ENCODE measurements at regions not wholly inside any gene's neighbourhood (a gene's known extent, or its start where the extent isn't known, plus 50 kb on each side); places are given as distances from the start of the nearest gene placed in this dataset.

- Mint-ChIP-seq H3K27me3 (no peaks in the 10 kb centered on the region), H3K4me1 (ENCODE audit: low read depth) (peaks cover 40% of the 10 kb centered on the region), H3K4me3 (ENCODE audit: low read depth) (no peak overlapping the region), H3K9me3 (ENCODE audit: low read depth) (no peaks in the 10 kb centered on the region), H3K36me3 (ENCODE audit: insufficient read depth) (no peaks in the 10 kb centered on the region), H3K27ac (peak overlapping the region; percentile 62)
- TF ChIP-seq, protein P1, sequence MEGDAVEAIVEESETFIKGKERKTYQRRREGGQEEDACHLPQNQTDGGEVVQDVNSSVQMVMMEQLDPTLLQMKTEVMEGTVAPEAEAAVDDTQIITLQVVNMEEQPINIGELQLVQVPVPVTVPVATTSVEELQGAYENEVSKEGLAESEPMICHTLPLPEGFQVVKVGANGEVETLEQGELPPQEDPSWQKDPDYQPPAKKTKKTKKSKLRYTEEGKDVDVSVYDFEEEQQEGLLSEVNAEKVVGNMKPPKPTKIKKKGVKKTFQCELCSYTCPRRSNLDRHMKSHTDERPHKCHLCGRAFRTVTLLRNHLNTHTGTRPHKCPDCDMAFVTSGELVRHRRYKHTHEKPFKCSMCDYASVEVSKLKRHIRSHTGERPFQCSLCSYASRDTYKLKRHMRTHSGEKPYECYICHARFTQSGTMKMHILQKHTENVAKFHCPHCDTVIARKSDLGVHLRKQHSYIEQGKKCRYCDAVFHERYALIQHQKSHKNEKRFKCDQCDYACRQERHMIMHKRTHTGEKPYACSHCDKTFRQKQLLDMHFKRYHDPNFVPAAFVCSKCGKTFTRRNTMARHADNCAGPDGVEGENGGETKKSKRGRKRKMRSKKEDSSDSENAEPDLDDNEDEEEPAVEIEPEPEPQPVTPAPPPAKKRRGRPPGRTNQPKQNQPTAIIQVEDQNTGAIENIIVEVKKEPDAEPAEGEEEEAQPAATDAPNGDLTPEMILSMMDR (IDR thresholded peaks at IDR 0.05; ENCODE audit: unreplicated experiment) = no peak
- DNase-seq (ENCODE audit: low spot score, unreplicated experiment) = no peak
Observed at GRCh38 chr14:76958020-76958979, 70.2 kb downstream of the IRF2BPL start.

DNA sequence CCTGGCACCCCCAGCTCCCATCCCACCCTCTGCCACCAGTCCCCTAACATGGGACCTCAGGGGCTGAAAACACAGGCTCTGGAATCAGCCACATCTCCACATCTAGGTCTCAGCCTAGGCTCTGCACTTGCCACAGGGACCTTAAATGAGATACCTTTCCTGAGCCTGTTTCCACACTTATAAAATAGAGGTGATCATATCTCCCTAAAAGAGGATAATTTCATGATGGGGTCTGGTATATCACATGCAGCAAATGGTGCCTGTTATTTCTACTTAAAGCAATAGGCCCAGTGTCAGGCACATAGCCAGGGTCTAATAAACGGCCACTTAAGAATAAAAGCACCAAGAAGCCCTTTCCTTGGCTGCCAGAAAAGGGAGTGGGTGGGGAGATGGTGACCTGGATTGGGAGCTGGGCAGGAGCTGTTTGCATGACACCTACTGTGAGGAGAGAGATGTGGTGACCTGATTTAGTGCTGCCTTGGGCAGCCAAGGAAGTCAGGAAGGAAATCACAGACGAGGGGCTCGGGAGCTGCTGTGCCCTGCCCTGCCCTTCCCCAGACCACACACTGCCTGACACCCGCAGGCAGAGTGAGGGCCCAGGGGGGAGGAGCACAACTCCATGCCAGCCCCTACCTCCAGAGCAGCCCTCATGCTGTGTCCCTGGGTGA, 71.2 kb downstream of the IRF2BPL start:
- Mint-ChIP-seq H3K4me3 (ENCODE audit: low read depth) (no peak overlapping the region), H3K36me3 (ENCODE audit: insufficient read depth) (no peaks in the 10 kb centered on the region), H3K27me3 (no peaks in the 10 kb centered on the region), H3K4me1 (ENCODE audit: low read depth) (peaks cover 37% of the 10 kb centered on the region), H3K27ac (peak overlapping the region; percentile 64), H3K9me3 (ENCODE audit: low read depth) (no peaks in the 10 kb centered on the region)
- TF ChIP-seq, protein P1 (IDR thresholded peaks at IDR 0.05; ENCODE audit: unreplicated experiment) = no peak
- no peak for DNase-seq (ENCODE audit: low spot score, unreplicated experiment)

DNA sequence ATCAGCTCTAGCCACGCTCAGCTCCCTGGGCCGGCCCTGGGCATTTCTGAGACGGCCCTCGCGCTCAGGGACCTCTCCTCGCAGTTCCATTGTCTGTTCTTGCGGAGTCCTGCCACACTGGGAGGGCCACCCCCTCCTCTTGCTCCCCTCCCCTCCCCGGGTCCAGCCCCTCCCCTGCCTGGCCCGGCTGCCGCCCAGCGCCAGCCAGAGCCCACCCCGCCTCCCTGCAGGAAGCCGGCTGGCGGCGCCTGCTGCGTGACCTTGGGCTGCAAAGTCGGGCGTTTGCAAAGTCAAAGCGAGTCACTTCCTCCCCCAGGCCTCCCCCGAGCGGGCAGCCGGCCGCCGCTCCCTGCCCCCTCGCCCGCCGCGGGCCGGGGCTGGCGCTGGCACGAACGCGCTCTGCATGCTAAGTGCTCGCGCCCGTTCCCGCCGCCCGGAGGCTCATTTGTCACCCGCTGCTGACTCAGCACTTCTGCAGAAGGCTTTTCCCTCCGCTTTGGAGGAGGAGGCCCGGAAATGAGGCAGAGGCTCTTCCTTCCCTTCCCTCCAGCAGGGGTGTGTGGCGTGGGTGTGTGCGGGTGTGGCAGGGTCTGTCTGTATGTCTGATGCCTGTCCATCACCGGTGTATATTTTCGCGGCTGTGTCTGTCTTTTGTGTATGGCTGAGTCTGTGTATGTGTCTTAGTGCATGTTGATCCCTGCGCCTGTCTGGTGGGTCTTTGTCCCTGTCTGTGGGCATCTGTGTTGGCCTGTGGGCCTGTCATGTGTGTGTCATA, 72.0 kb downstream of the IRF2BPL start:
- DNase-seq (ENCODE audit: low spot score, unreplicated experiment) = peak; percentile 76
- H3K27ac Mint-ChIP-seq = peak overlapping the region; percentile 99
- H3K4me1 Mint-ChIP-seq (ENCODE audit: low read depth) = peaks cover 29% of the 10 kb centered on the region
- H3K9me3 Mint-ChIP-seq (ENCODE audit: low read depth) = no peaks in the 10 kb centered on the region
- TF ChIP-seq, protein P1 (IDR thresholded peaks at IDR 0.05; ENCODE audit: unreplicated experiment) = no peak
- H3K36me3 Mint-ChIP-seq (ENCODE audit: insufficient read depth) = no peaks in the 10 kb centered on the region
- H3K4me3 Mint-ChIP-seq (ENCODE audit: low read depth) = peak overlapping the region; percentile 69
- no peaks in the 10 kb centered on the region for H3K27me3 Mint-ChIP-seq

- Mint-ChIP-seq H3K27ac (peak overlapping the region; percentile 98), H3K36me3 (ENCODE audit: insufficient read depth) (no peaks in the 10 kb centered on the region), H3K4me3 (ENCODE audit: low read depth) (peak overlapping the region; percentile 55), H3K4me1 (ENCODE audit: low read depth) (peaks cover 25% of the 10 kb centered on the region), H3K27me3 (no peaks in the 10 kb centered on the region), H3K9me3 (ENCODE audit: low read depth) (no peaks in the 10 kb centered on the region)
- no peak for DNase-seq (ENCODE audit: low spot score, unreplicated experiment)
- TF ChIP-seq, protein P1 (IDR thresholded peaks at IDR 0.05; ENCODE audit: unreplicated experiment) = no peak
Observed at GRCh38 chr14:76955575-76956315, 72.8 kb downstream of the IRF2BPL start.

All from progenitor cell of endocrine pancreas (in vitro differentiated cells).